Panc1 (cell line): ENCODE measurements at regions not wholly inside any gene's neighbourhood (a gene's known extent, or its start where the extent isn't known, plus 50 kb on each side); places are given as distances from the start of the nearest gene placed in this dataset.

Experiments
- ATAC-seq: fragments of 200-7000 bp; cut with Tn5 transposase; 2 replicates; pipeline ENCODE4 v1.9.1; 2020; ENCODE audit warnings: mild to moderate bottlenecking, moderate library complexity
- BruUV-seq: library from RNA; stranded (reverse); fragments of 400-500 nt; replicated peaks from 2 replicates; lab custom pipeline; 2021; lab: Mats Ljungman, UMichigan
- CTCF ChIA-PET: fragments of 300-600 bp; sonication (Branson Sonifier 250); formaldehyde crosslinking; loops from one replicate; lab custom pipeline; 2022; ENCODE audit warnings: antibody characterized with exemption; lab: Charles Lee
- POLR2A ChIA-PET: fragments of 300-600 bp; sonication (Branson Sonifier 250); formaldehyde crosslinking; loops from one replicate; lab custom pipeline; 2022; ENCODE audit warnings: antibody characterized with exemption; lab: Charles Lee
- DNase-seq: peaks from one replicate; pipeline ENCODE4 v3.0.0-alpha.2; 2010; ENCODE audit warnings: low read depth, low spot score
- H3K27ac ChIP-seq: 2 replicates; pipeline ENCODE4 v1.5.1; 2011; ENCODE audit warnings: mild to moderate bottlenecking, low read length, inconsistent platforms
- H3K27me3 ChIP-seq: fragments of 200-500 bp; sonication (Bioruptor generic); 2 replicates; pipeline ENCODE4 v1.6.0; 2014; ENCODE audit warnings: low read length, inconsistent platforms; ENCODE audit not compliant: control insufficient read depth, insufficient read depth
- H3K36me3 ChIP-seq: fragments of 200-500 bp; sonication (Bioruptor generic); 2 replicates; pipeline ENCODE4 v1.5.1; 2014; ENCODE audit warnings: inconsistent platforms, mild to moderate bottlenecking, low read length, moderate library complexity; ENCODE audit not compliant: control insufficient read depth, insufficient read depth
- H3K4me1 ChIP-seq: 2 replicates; pipeline ENCODE4 v1.5.1; 2011; ENCODE audit warnings: inconsistent platforms, mild to moderate bottlenecking, low read length, moderate library complexity; ENCODE audit not compliant: control insufficient read depth, insufficient read depth
- H3K4me3 ChIP-seq, 2 experiments: 2 replicates each; pipeline ENCODE4 v1.5.1; 2011 to 2012; ENCODE audit warnings: low read depth in 2 of 2, low read length in 2 of 2, mild to moderate bottlenecking in 2 of 2, inconsistent platforms in 1 of 2, moderate library complexity in 1 of 2
- H3K9me3 ChIP-seq: fragments of 200-500 bp; sonication (Bioruptor generic); 2 replicates; pipeline ENCODE4 v1.5.1; 2014; ENCODE audit warnings: low read depth, mild to moderate bottlenecking, inconsistent platforms, low read length, moderate library complexity; ENCODE audit not compliant: control insufficient read depth, insufficient read depth
- POLR2AphosphoS5 ChIP-seq: IDR thresholded peaks from 2 replicates; pipeline ENCODE4 v1.6.1; 2012; ENCODE audit warnings: mild to moderate bottlenecking, low read depth, low read length, moderate library complexity
- SIN3A ChIP-seq: IDR thresholded peaks from 2 replicates; pipeline ENCODE4 v1.6.1; 2012; ENCODE audit warnings: low read depth, mild to moderate bottlenecking, low read length, moderate library complexity, borderline replicate concordance; ENCODE audit not compliant: insufficient read depth
- TCF7L2 ChIP-seq: IDR thresholded peaks from 2 replicates; pipeline ENCODE4 v1.6.1; 2011; ENCODE audit warnings: mild to moderate bottlenecking, low read depth, low read length, inconsistent platforms
- in situ Hi-C: cut with HindIII; loops from 2 replicates; pipeline ENCODE4 v1.10.0; 2016; ENCODE audit warnings: low sequenced_read_pairs, low pct_unique_long_range_greater_than_20kb
- intact Hi-C: fragments of 100-400 bp; cut with micrococcal nuclease; formaldehyde crosslinking; loops from one replicate; pipeline ENCODE4 v1.10.0; 2022; ENCODE audit not compliant: unreplicated experiment
- TF ChIP-seq, protein P1 (sequence below): fragments of 450-650 bp; IDR thresholded peaks from 2 replicates; pipeline ENCODE4 v1.5.1; 2017; ENCODE audit warnings: mild to moderate bottlenecking
- TF ChIP-seq, protein P2 (sequence below), 2 experiments: IDR thresholded peaks; 2 replicates each; pipeline ENCODE4 v1.6.1; 2011 to 2012; ENCODE audit warnings: low read depth in 2 of 2, control low read depth in 1 of 2, low read length in 1 of 2, mild to moderate bottlenecking in 1 of 2, moderate library complexity in 1 of 2; ENCODE audit not compliant: insufficient read depth in 1 of 2

DNA sequence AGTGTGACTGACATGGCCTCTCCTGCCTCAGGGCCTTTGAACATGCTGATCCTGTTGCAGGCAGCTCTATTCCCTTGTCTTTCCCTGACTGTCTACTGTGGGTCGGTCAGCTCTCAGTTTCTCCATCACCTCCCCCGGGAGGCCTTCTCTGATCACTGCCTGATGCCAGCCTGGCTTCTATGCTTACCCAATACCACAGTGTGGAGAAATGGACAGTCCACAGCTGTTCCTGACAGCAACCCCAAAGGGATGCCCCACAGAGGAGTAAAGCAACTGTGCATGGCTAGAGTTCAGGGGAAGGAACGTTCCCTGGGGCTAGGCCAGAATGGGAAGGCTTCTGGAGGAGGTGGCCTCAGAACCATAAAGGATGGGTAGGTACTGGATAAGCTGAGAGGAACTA lies 354.3 kb downstream of the MIAT start:
- H3K27me3 ChIP-seq, result no peaks in the 10 kb centered on the region
- ChIA-PET CTCF (no interaction called here), POLR2A (no interaction called here)
- DNase-seq (no peak), ATAC-seq (no peak)
- H3K36me3 ChIP-seq, result no peaks in the 10 kb centered on the region
- BruUV-seq, result no TSS peak
- H3K27ac ChIP-seq, result no peak overlapping the region
- no peaks in the 10 kb centered on the region for H3K9me3 ChIP-seq
- TF ChIP-seq TCF7L2, result no peak
- TF ChIP-seq SIN3A, result no peak
- no peak for TF ChIP-seq POLR2AphosphoS5
- TF ChIP-seq, protein P1, sequence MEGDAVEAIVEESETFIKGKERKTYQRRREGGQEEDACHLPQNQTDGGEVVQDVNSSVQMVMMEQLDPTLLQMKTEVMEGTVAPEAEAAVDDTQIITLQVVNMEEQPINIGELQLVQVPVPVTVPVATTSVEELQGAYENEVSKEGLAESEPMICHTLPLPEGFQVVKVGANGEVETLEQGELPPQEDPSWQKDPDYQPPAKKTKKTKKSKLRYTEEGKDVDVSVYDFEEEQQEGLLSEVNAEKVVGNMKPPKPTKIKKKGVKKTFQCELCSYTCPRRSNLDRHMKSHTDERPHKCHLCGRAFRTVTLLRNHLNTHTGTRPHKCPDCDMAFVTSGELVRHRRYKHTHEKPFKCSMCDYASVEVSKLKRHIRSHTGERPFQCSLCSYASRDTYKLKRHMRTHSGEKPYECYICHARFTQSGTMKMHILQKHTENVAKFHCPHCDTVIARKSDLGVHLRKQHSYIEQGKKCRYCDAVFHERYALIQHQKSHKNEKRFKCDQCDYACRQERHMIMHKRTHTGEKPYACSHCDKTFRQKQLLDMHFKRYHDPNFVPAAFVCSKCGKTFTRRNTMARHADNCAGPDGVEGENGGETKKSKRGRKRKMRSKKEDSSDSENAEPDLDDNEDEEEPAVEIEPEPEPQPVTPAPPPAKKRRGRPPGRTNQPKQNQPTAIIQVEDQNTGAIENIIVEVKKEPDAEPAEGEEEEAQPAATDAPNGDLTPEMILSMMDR, result no peak
- TF ChIP-seq, protein P2, sequence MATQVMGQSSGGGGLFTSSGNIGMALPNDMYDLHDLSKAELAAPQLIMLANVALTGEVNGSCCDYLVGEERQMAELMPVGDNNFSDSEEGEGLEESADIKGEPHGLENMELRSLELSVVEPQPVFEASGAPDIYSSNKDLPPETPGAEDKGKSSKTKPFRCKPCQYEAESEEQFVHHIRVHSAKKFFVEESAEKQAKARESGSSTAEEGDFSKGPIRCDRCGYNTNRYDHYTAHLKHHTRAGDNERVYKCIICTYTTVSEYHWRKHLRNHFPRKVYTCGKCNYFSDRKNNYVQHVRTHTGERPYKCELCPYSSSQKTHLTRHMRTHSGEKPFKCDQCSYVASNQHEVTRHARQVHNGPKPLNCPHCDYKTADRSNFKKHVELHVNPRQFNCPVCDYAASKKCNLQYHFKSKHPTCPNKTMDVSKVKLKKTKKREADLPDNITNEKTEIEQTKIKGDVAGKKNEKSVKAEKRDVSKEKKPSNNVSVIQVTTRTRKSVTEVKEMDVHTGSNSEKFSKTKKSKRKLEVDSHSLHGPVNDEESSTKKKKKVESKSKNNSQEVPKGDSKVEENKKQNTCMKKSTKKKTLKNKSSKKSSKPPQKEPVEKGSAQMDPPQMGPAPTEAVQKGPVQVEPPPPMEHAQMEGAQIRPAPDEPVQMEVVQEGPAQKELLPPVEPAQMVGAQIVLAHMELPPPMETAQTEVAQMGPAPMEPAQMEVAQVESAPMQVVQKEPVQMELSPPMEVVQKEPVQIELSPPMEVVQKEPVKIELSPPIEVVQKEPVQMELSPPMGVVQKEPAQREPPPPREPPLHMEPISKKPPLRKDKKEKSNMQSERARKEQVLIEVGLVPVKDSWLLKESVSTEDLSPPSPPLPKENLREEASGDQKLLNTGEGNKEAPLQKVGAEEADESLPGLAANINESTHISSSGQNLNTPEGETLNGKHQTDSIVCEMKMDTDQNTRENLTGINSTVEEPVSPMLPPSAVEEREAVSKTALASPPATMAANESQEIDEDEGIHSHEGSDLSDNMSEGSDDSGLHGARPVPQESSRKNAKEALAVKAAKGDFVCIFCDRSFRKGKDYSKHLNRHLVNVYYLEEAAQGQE (IDR thresholded peaks at IDR 0.05; ENCODE audit: insufficient read depth in 1 of 2, low read depth in 2 of 2, low read length in 1 of 2), result no peak
- no peaks in the 10 kb centered on the region for H3K4me1 ChIP-seq
- H3K4me3 ChIP-seq, result no peak overlapping the region
- intact Hi-C loops (no loop called here), in situ Hi-C loops (no loop called here)

DNA sequence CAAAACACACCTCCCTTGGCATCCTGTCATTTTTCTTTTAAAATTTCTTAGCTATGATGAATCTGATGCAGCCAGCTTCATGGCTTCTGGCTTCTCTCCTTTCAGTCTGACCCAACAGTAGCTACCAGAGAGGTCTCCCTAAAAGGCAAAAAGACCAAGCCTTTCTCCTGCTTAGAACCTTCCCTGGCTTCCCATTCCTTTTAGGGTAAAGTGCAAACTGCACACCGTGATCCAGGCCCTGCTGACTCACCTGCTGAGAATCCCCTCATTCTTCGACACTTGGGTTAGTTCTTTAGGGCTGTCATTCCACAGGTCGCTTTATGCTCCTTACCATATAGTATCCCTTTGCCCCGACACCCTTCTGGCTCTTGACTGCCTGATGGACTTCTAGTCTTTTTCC lies 362.4 kb downstream of the MIAT start:
- ChIA-PET CTCF (no interaction called here), POLR2A (no interaction called here)
- no peaks in the 10 kb centered on the region for H3K27me3 ChIP-seq
- BruUV-seq, result no TSS peak
- no peak for ATAC-seq
- intact Hi-C loops (no loop called here), in situ Hi-C loops (no loop called here)
- H3K9me3 ChIP-seq, result no peaks in the 10 kb centered on the region
- TF ChIP-seq POLR2AphosphoS5 (no peak), TCF7L2 (no peak), SIN3A (no peak)
- TF ChIP-seq, protein P1, result no peak
- TF ChIP-seq, protein P2 (IDR thresholded peaks at IDR 0.05; ENCODE audit: insufficient read depth in 1 of 2, low read depth in 2 of 2, low read length in 1 of 2), result no peak
- no peak overlapping the region for H3K27ac ChIP-seq
- DNase-seq, result no peak
- H3K36me3 ChIP-seq, result no peaks in the 10 kb centered on the region
- H3K4me3 ChIP-seq, result no peak overlapping the region
- H3K4me1 ChIP-seq, result no peaks in the 10 kb centered on the region
